GM12878 (cell line): ENCODE measurements at regions not wholly inside any gene's neighbourhood (a gene's known extent, or its start where the extent isn't known, plus 50 kb on each side); places are given as distances from the start of the nearest gene placed in this dataset.

Source experiments
- BRCA1 ChIP-seq: IDR thresholded peaks from 2 replicates; pipeline ENCODE4 v1.6.1; 2011; ENCODE audit warnings: low read depth, low read length, improper control_type of control experiment
- CEBPB ChIP-seq, 2 experiments: fragments of 150-350 bp in 1 of 2; IDR thresholded peaks; 2 replicates each; pipeline ENCODE4 v1.6.1; 2012 to 2014; ENCODE audit warnings: low read depth in 2 of 2, low read length in 2 of 2, borderline replicate concordance in 1 of 2, inconsistent platforms in 1 of 2
- DPF2 ChIP-seq: fragments of 450-650 bp; IDR thresholded peaks from 2 replicates; pipeline ENCODE4 v1.6.1; 2017; ENCODE audit warnings: mild to moderate bottlenecking
- ESRRA ChIP-seq: IDR thresholded peaks from 2 replicates; pipeline ENCODE4 v1.6.1; 2012; ENCODE audit warnings: mild to moderate bottlenecking, low read length, improper control_type of control experiment
- MEF2A ChIP-seq: IDR thresholded peaks from 2 replicates; pipeline ENCODE4 v1.6.1; 2011; ENCODE audit warnings: low read depth, mild to moderate bottlenecking, low read length, moderate library complexity; ENCODE audit not compliant: insufficient read depth
- PAX8 ChIP-seq: fragments of 450-650 bp; IDR thresholded peaks from 2 replicates; pipeline ENCODE4 v1.6.1; 2017; ENCODE audit warnings: mild to moderate bottlenecking, moderate library complexity
- RB1 ChIP-seq: fragments of 450-650 bp; formaldehyde crosslinking; IDR thresholded peaks from 2 replicates; pipeline ENCODE4 v1.6.1; 2017; ENCODE audit warnings: mild to moderate bottlenecking, borderline replicate concordance
- USF2 ChIP-seq: IDR thresholded peaks from 2 replicates; pipeline ENCODE4 v1.6.1; 2011; ENCODE audit warnings: low read depth, low read length, improper control_type of control experiment, borderline replicate concordance
- ZNF622 ChIP-seq: fragments of 450-650 bp; IDR thresholded peaks from 2 replicates; pipeline ENCODE4 v1.6.1; 2017; ENCODE audit warnings: mild to moderate bottlenecking, inconsistent platforms
- TF ChIP-seq, protein P1 (sequence below): fragments of 450-650 bp; formaldehyde crosslinking; IDR thresholded peaks from 2 replicates; pipeline ENCODE4 v1.4.0; 2020; ENCODE audit warnings: mild to moderate bottlenecking, moderate library complexity
- TF ChIP-seq, protein P2 (sequence below): fragments of 450-650 bp; IDR thresholded peaks from 2 replicates; pipeline ENCODE4 v1.6.1; 2017; ENCODE audit warnings: borderline replicate concordance

GRCh38 chr2:22487541-22487940 lies 897.4 kb upstream of the KLHL29 start (continued):
- TF ChIP-seq, protein P1, sequence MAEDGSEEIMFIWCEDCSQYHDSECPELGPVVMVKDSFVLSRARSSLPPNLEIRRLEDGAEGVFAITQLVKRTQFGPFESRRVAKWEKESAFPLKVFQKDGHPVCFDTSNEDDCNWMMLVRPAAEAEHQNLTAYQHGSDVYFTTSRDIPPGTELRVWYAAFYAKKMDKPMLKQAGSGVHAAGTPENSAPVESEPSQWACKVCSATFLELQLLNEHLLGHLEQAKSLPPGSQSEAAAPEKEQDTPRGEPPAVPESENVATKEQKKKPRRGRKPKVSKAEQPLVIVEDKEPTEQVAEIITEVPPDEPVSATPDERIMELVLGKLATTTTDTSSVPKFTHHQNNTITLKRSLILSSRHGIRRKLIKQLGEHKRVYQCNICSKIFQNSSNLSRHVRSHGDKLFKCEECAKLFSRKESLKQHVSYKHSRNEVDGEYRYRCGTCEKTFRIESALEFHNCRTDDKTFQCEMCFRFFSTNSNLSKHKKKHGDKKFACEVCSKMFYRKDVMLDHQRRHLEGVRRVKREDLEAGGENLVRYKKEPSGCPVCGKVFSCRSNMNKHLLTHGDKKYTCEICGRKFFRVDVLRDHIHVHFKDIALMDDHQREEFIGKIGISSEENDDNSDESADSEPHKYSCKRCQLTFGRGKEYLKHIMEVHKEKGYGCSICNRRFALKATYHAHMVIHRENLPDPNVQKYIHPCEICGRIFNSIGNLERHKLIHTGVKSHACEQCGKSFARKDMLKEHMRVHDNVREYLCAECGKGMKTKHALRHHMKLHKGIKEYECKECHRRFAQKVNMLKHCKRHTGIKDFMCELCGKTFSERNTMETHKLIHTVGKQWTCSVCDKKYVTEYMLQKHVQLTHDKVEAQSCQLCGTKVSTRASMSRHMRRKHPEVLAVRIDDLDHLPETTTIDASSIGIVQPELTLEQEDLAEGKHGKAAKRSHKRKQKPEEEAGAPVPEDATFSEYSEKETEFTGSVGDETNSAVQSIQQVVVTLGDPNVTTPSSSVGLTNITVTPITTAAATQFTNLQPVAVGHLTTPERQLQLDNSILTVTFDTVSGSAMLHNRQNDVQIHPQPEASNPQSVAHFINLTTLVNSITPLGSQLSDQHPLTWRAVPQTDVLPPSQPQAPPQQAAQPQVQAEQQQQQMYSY: no peak
- TF ChIP-seq CEBPB (IDR thresholded peaks at IDR 0.05; ENCODE audit: borderline replicate concordance in 1 of 2, low read depth in 2 of 2, low read length in 2 of 2) (no peak), RB1 (no peak), BRCA1 (no peak), USF2 (no peak), DPF2 (no peak), MEF2A (no peak), PAX8 (no peak), ZNF622 (no peak), ESRRA (no peak)
- TF ChIP-seq, protein P2, sequence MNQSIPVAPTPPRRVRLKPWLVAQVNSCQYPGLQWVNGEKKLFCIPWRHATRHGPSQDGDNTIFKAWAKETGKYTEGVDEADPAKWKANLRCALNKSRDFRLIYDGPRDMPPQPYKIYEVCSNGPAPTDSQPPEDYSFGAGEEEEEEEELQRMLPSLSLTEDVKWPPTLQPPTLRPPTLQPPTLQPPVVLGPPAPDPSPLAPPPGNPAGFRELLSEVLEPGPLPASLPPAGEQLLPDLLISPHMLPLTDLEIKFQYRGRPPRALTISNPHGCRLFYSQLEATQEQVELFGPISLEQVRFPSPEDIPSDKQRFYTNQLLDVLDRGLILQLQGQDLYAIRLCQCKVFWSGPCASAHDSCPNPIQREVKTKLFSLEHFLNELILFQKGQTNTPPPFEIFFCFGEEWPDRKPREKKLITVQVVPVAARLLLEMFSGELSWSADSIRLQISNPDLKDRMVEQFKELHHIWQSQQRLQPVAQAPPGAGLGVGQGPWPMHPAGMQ: no peak
